ENCODE measurements at regions not wholly inside any gene's neighbourhood (a gene's known extent, or its start where the extent isn't known, plus 50 kb on each side); places are given as distances from the start of the nearest gene placed in this dataset.
"Not testable (repeated sequence)": the region's sequence is repeated elsewhere in the genome, so short reads cannot be mapped to it uniquely, and the experiment has no call there.

- Histone ChIP-seq H3K4me3 (no peak overlapping the region), H3K36me3 (no peaks in the 10 kb centered on the region)
- TF ChIP-seq EP300 (IDR thresholded peaks at IDR 0.05): no peak
- no peak for TF ChIP-seq POLR2A (IDR thresholded peaks at IDR 0.05)
- no peak for TF ChIP-seq CTCF (IDR thresholded peaks at IDR 0.05)
Measured at GRCh38 chr4:77263247-77263646, 106.2 kb downstream of the CCNG2 start.

GRCh38 chr4:77263976-77264375 lies 107.0 kb downstream of the CCNG2 start:
- not testable (repeated sequence) for DNase-seq (ENCODE audit: low spot score in 2 of 2); H3K4me3 ChIP-seq; H3K4me1 ChIP-seq; H3K36me3 ChIP-seq; H3K27ac ChIP-seq; H3K27me3 ChIP-seq
- peaks cover 0 to 29% (median 0%) of the 10 kb centered on the region in 4 donors for H3K9me3 ChIP-seq
- 38 to 74% methylated on average over 4 of the region's 4 CpGs for WGBS, 2 donors

More at GRCh38 chr4:77263247-77263646, 106.2 kb downstream of the CCNG2 start:
- Histone ChIP-seq H3K27me3 (no peaks in the 10 kb centered on the region), H3K4me1 (no peaks in the 10 kb centered on the region), H3K27ac (no peak overlapping the region), H3K9me3 (peaks cover 0 to 29% (median 0%) of the 10 kb centered on the region in 4 donors)
- 69 to 73% methylated on average over 2 of the region's 2 CpGs for WGBS, 2 donors
- DNase-seq (ENCODE audit: low spot score in 2 of 2): no peak

- TF ChIP-seq CTCF (IDR thresholded peaks at IDR 0.05) (no peak), POLR2A (IDR thresholded peaks at IDR 0.05) (no peak), EP300 (IDR thresholded peaks at IDR 0.05) (no peak)
- 65 to 78% methylated on average over 2 of the region's 2 CpGs for WGBS, 2 donors
- peaks cover 0 to 24% (median 0%) of the 10 kb centered on the region in 4 donors for H3K9me3 ChIP-seq
- no peaks in the 10 kb centered on the region for H3K27me3 ChIP-seq
- no peak overlapping the region for H3K4me3 ChIP-seq
- H3K36me3 ChIP-seq: no peaks in the 10 kb centered on the region
- H3K27ac ChIP-seq: no peak overlapping the region
- H3K4me1 ChIP-seq: no peaks in the 10 kb centered on the region
- DNase-seq (ENCODE audit: low spot score in 2 of 2): no peak
Measured at GRCh38 chr4:77264826-77265225, 107.8 kb downstream of the CCNG2 start.

- peaks cover 0 to 19% (median 0%) of the 10 kb centered on the region in 4 donors for H3K9me3 ChIP-seq
- H3K4me3 ChIP-seq: no peak overlapping the region
- no peaks in the 10 kb centered on the region for H3K36me3 ChIP-seq
- WGBS, 2 donors: 42 to 84% methylated on average over 2 of the region's 2 CpGs
- H3K27ac ChIP-seq: no peak overlapping the region
- H3K4me1 ChIP-seq: no peaks in the 10 kb centered on the region
- H3K27me3 ChIP-seq: no peaks in the 10 kb centered on the region
- DNase-seq (ENCODE audit: low spot score in 2 of 2): no peak
- no peak for TF ChIP-seq EP300 (IDR thresholded peaks at IDR 0.05)
- TF ChIP-seq POLR2A (IDR thresholded peaks at IDR 0.05): no peak
- no peak for TF ChIP-seq CTCF (IDR thresholded peaks at IDR 0.05)
Measured at GRCh38 chr4:77268108-77268507, 111.1 kb downstream of the CCNG2 start.

GRCh38 chr4:77269505-77269904 lies 112.5 kb downstream of the CCNG2 start:
- TF ChIP-seq CTCF (IDR thresholded peaks at IDR 0.05) (no peak), EP300 (IDR thresholded peaks at IDR 0.05) (no peak), POLR2A (IDR thresholded peaks at IDR 0.05) (no peak)
- no peak for DNase-seq (ENCODE audit: low spot score in 2 of 2)
- H3K27ac ChIP-seq: no peak overlapping the region
- H3K27me3 ChIP-seq: no peaks in the 10 kb centered on the region
- H3K9me3 ChIP-seq: peaks cover 0 to 8% (median 0%) of the 10 kb centered on the region in 4 donors
- WGBS, 2 donors: 86 to 87% methylated on average over 1 of the region's 1 CpG
- no peaks in the 10 kb centered on the region for H3K36me3 ChIP-seq
- no peaks in the 10 kb centered on the region for H3K4me1 ChIP-seq
- H3K4me3 ChIP-seq: no peak overlapping the region

- no peak for DNase-seq (ENCODE audit: low spot score in 2 of 2)
- WGBS, 2 donors: 66 to 71% methylated on average over 2 of the region's 2 CpGs
- H3K4me3 ChIP-seq: no peak overlapping the region
- no peak overlapping the region for H3K27ac ChIP-seq
- no peaks in the 10 kb centered on the region for H3K9me3 ChIP-seq
- no peaks in the 10 kb centered on the region for H3K27me3 ChIP-seq
- no peaks in the 10 kb centered on the region for H3K36me3 ChIP-seq
- H3K4me1 ChIP-seq: no peaks in the 10 kb centered on the region
- TF ChIP-seq EP300 (IDR thresholded peaks at IDR 0.05) (no peak), POLR2A (IDR thresholded peaks at IDR 0.05) (no peak), CTCF (IDR thresholded peaks at IDR 0.05) (no peak)
Measured at GRCh38 chr4:77273412-77273811, 116.4 kb downstream of the CCNG2 start.

GRCh38 chr4:77279114-77279513 lies 122.1 kb downstream of the CCNG2 start:
- H3K4me3 ChIP-seq; DNase-seq (ENCODE audit: low spot score in 2 of 2); H3K9me3 ChIP-seq; H3K27me3 ChIP-seq; H3K36me3 ChIP-seq; H3K4me1 ChIP-seq; H3K27ac ChIP-seq: not testable (repeated sequence)
- 71 to 88% methylated on average over 2 of the region's 2 CpGs for WGBS, 2 donors
